ENCODE measurements at regions not wholly inside any gene's neighbourhood (a gene's known extent, or its start where the extent isn't known, plus 50 kb on each side); places are given as distances from the start of the nearest gene placed in this dataset.

- intact Hi-C loops (cut with DNase I): no loop called here
- 69 to 93% methylated on average over 2 of the region's 2 CpGs for WGBS, 2 donors
- no peaks in the 10 kb centered on the region for H3K27me3 ChIP-seq
- TF ChIP-seq, protein P1, sequence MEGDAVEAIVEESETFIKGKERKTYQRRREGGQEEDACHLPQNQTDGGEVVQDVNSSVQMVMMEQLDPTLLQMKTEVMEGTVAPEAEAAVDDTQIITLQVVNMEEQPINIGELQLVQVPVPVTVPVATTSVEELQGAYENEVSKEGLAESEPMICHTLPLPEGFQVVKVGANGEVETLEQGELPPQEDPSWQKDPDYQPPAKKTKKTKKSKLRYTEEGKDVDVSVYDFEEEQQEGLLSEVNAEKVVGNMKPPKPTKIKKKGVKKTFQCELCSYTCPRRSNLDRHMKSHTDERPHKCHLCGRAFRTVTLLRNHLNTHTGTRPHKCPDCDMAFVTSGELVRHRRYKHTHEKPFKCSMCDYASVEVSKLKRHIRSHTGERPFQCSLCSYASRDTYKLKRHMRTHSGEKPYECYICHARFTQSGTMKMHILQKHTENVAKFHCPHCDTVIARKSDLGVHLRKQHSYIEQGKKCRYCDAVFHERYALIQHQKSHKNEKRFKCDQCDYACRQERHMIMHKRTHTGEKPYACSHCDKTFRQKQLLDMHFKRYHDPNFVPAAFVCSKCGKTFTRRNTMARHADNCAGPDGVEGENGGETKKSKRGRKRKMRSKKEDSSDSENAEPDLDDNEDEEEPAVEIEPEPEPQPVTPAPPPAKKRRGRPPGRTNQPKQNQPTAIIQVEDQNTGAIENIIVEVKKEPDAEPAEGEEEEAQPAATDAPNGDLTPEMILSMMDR (IDR thresholded peaks at IDR 0.05): no peak
- no peak for TF ChIP-seq POLR2A (IDR thresholded peaks at IDR 0.05)
- no peak for DNase-seq
- no peak overlapping the region for H3K4me3 ChIP-seq
- no peaks in the 10 kb centered on the region for H3K36me3 ChIP-seq
- H3K9me3 ChIP-seq: no peaks in the 10 kb centered on the region
- H3K4me1 ChIP-seq: no peaks in the 10 kb centered on the region
- no peak overlapping the region for H3K27ac ChIP-seq
Measured at GRCh38 chr12:60180298-60180697, 584.5 kb downstream of the SLC16A7 start.

- 73 to 88% methylated on average over 1 of the region's 1 CpG for WGBS, 2 donors
Measured at GRCh38 chr12:60182354-60182753, 586.5 kb downstream of the SLC16A7 start.

GRCh38 chr12:60184096-60184495 is 588.3 kb downstream of the SLC16A7 start:
- Histone ChIP-seq H3K4me3 (no peak overlapping the region), H3K27me3 (no peaks in the 10 kb centered on the region), H3K4me1 (no peaks in the 10 kb centered on the region), H3K27ac (no peak overlapping the region), H3K36me3 (no peaks in the 10 kb centered on the region), H3K9me3 (no peaks in the 10 kb centered on the region)
- TF ChIP-seq, protein P1 (IDR thresholded peaks at IDR 0.05): no peak
- TF ChIP-seq POLR2A (IDR thresholded peaks at IDR 0.05): no peak
- DNase-seq: no peak
- intact Hi-C loops (cut with DNase I): no loop called here
- 54 to 67% methylated on average over 1 of the region's 1 CpG for WGBS, 2 donors

More at GRCh38 chr12:60182354-60182753, 586.5 kb downstream of the SLC16A7 start:
- H3K27me3 ChIP-seq: no peaks in the 10 kb centered on the region
- H3K4me1 ChIP-seq: no peaks in the 10 kb centered on the region
- no peaks in the 10 kb centered on the region for H3K36me3 ChIP-seq
- no peak overlapping the region for H3K27ac ChIP-seq
- no peak for TF ChIP-seq POLR2A (IDR thresholded peaks at IDR 0.05)
- TF ChIP-seq, protein P1 (IDR thresholded peaks at IDR 0.05): no peak
- intact Hi-C loops (cut with DNase I): no loop called here
- no peaks in the 10 kb centered on the region for H3K9me3 ChIP-seq
- no peak overlapping the region for H3K4me3 ChIP-seq
- no peak for DNase-seq

DNA sequence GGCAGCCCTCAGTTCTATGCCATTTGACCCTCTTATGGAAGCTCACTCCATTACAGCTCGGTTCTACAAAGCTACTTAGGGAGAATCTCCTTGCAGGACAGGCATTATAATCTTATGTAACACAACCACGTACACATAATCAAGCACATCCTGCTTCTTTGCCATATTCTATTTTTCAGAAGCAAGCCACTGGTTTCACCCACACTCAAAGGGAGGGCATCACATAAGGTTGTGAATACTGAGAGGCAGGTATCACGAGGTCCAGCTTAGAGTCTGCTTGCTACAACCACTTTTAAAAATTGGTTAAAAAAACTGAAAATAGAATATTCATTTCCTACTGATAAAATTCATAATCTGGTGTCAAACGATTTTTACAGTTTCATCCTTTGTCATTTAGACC is 589.2 kb downstream of the SLC16A7 start:
- 76 to 86% methylated on average over 4 of the region's 4 CpGs for WGBS, 2 donors
- Histone ChIP-seq H3K4me3 (no peak overlapping the region), H3K4me1 (no peaks in the 10 kb centered on the region), H3K27ac (no peak overlapping the region), H3K36me3 (no peaks in the 10 kb centered on the region), H3K9me3 (no peaks in the 10 kb centered on the region), H3K27me3 (no peaks in the 10 kb centered on the region)
- TF ChIP-seq, protein P1 (IDR thresholded peaks at IDR 0.05): no peak
- TF ChIP-seq POLR2A (IDR thresholded peaks at IDR 0.05): no peak
- intact Hi-C loops (cut with DNase I): no loop called here
- DNase-seq: no peak

DNA sequence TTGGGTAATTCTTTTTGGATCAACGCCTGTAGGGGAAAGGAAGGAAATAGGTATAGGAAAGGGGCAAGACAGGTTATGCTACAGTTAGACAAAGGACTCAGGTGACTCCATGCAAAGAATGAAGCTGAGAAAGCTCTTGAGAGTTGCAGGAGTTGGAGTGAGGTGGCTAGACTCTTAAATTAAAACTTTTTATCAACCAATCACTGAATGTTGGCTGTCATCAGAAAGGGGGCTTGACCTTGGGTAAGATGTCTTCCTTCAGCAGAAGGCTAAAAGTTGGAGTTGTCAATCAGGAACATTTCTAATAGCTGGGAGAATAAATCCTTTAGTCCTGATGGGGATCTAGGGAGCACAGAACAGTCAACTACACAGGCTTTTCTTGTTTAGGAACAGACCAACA is 595.4 kb downstream of the SLC16A7 start:
- Histone ChIP-seq H3K4me3 (no peak overlapping the region), H3K27ac (no peak overlapping the region), H3K4me1 (no peaks in the 10 kb centered on the region), H3K27me3 (no peaks in the 10 kb centered on the region), H3K36me3 (no peaks in the 10 kb centered on the region), H3K9me3 (no peaks in the 10 kb centered on the region)
- 50 to 58% methylated on average over 1 of the region's 1 CpG for WGBS, 2 donors
- no peak for DNase-seq
- TF ChIP-seq POLR2A (IDR thresholded peaks at IDR 0.05): no peak
- TF ChIP-seq, protein P1 (IDR thresholded peaks at IDR 0.05): no peak
- intact Hi-C loops (cut with DNase I): no loop called here
